GM18499 (cell line): ENCODE measurements at regions not wholly inside any gene's neighbourhood (a gene's known extent, or its start where the extent isn't known, plus 50 kb on each side); places are given as distances from the start of the nearest gene placed in this dataset.

ENCODE experiments used
- ATAC-seq: cut with Tn5 transposase; IDR thresholded peaks from one replicate; pipeline ENCODE4 v1.9.1; 2021; ENCODE audit warnings: moderate number of reproducible peaks; ENCODE audit not compliant: insufficient read depth, unreplicated experiment

- ATAC-seq, result no peak
These were observed 162.6 kb downstream of the RTL3 start for GRCh38 chrX:78496483-78496882.

DNA sequence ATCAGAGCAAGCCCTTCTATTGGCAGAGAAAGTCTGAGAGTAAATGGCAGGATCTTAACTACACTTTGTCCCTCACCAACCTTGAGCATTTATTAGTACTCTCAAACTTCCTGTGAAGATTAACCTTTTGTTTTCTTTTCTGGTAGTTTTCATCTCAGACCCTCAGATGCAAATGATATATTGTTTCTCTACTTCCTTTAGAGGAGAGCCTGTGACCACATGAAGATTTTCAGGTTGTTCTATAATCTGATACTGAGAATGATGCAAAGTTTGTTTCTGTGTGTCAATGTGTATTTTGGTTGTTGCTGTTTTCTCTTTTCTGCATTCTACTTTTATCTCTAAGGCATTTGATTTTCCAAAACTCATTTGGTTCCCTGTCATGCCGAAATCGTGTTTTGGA is 165.8 kb upstream of the CYSLTR1 start:
- ATAC-seq, result peak; percentile 87

- no peak for ATAC-seq
These were observed 149.3 kb upstream of the CYSLTR1 start for GRCh38 chrX:78476701-78477100.

- ATAC-seq, result no peak
These were observed 129.5 kb upstream of the CYSLTR1 start for GRCh38 chrX:78456909-78457308.

GRCh38 chrX:78455901-78456300 is 128.5 kb upstream of the CYSLTR1 start:
- no peak for ATAC-seq

- no peak for ATAC-seq
These were observed 124.9 kb upstream of the CYSLTR1 start for GRCh38 chrX:78452356-78452755.

- ATAC-seq, result no peak
These were observed 110.2 kb upstream of the CYSLTR1 start for GRCh38 chrX:78437621-78438020.

- ATAC-seq, result no peak
These were observed 101.8 kb upstream of the CYSLTR1 start for GRCh38 chrX:78429172-78429571.

DNA sequence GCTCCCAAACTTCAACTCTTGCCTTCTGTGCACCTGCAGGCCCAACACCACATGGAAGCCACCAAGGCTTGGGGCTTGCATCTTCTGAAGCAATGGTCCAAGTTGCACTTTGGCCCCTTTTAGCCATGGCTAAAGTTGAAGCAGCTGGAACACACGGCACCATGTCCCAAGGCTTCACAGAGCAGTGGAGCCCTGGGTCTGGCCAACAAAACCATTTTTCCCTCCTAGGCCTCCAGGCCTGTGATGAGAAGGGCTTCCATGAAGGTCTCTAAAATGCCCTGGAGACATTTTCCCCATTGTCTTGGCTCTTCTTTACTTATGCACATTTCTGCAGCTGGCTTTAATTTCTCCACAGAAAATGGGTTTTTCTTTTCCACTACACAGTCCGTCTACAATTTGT is 61.3 kb upstream of the CYSLTR1 start:
- no peak for ATAC-seq

- no peak for ATAC-seq
These were observed 60.0 kb upstream of the CYSLTR1 start for GRCh38 chrX:78387364-78387763.

GRCh38 chrX:78384486-78384885 is 57.1 kb upstream of the CYSLTR1 start:
- no peak for ATAC-seq

GRCh38 chrX:78383594-78383993 is 56.2 kb upstream of the CYSLTR1 start:
- ATAC-seq, result no peak

DNA sequence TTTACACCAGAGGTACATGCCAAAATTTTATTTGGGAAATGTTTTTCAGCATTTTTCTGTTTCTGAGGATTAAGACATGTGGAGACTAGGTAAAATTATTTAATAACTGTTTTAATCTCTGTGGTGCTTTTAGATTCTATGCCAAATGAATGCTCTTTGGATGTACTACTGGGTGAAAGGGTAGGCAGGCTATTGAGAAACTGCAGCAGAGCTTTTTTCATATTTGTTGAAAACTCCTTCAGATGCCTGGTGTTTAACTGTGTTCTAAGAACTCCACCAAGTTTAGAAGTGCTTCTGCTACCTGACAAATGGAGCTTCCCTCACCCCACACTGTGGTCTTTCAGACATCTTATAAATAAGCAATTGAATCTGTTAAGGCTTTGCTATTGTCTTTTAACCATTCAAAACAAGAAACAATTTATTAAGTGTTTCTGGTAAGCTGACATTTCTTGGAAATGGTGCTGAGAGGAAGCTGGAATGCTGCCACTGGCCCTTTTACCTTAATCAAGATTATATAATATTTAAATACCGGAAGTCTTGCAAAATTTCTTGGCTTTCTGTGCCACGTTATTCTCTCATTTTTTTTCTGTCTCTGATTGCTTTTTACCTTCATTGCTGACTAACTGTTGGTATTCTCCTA is 51.2 kb upstream of the CYSLTR1 start:
- ATAC-seq, result no peak
